Pancreas (tissue), 10 donors: ENCODE measurements at regions not wholly inside any gene's neighbourhood (a gene's known extent, or its start where the extent isn't known, plus 50 kb on each side); places are given as distances from the start of the nearest gene placed in this dataset.

Source experiments
- ATAC-seq, 4 donors: fragments of 200-7000 bp; cut with Tn5 transposase; one replicate each; pipeline versions ENCODE4 v1.8.0 to v1.9.1; 2020; ENCODE audit warnings: mild to moderate bottlenecking in 4 of 4, moderate library complexity in 4 of 4
- DNase-seq, 6 donors: peaks; one replicate each; pipeline ENCODE4 v3.0.0-alpha.2; 2020
- FAIRE-seq: peaks from 2 replicates; lab custom pipeline; 2012; peaks lifted over from hg19 to GRCh38; lab: Jason Lieb, UNC
- H3K27ac ChIP-seq, 4 donors: fragments of 200-600 bp; sonication (generic); 1 replicate in 3 of 4; 2 replicates in 1 of 4; pipeline versions ENCODE4 v1.5.0 to v1.8.0; 2020
- H3K27me3 ChIP-seq, 4 donors: fragments of 200-600 bp; one replicate each; pipeline ENCODE4 v1.8.0; 2021
- H3K36me3 ChIP-seq, 3 donors: fragments of 200-600 bp; sonication (generic) in 1 of 3; one replicate each; pipeline versions ENCODE4 v1.5.0 to v1.8.0; 2020 to 2021
- H3K4me1 ChIP-seq, 3 donors: fragments of 200-600 bp; one replicate each; pipeline ENCODE4 v1.8.0; 2021
- H3K4me3 ChIP-seq, 4 donors: fragments of 200-600 bp; sonication (generic) in 2 of 4; one replicate each; pipeline versions ENCODE4 v1.5.0 to v1.8.0; 2020 to 2021
- H3K9me3 ChIP-seq, 4 donors: fragments of 200-600 bp; one replicate each; pipeline ENCODE4 v1.8.0; 2021
- CTCF ChIP-seq, 4 donors: fragments of 200-600 bp; sonication (generic) in 3 of 4; IDR thresholded peaks; one replicate each; pipeline versions ENCODE4 v1.5.0 to v1.8.0; 2021; ENCODE audit warnings: antibody characterized with exemption in 4 of 4
- WGBS, 2 donors: extraction: QIAGEN DNeasy Blood & Tissue Kit; methylation state at CpG; one replicate each; pipeline ENCODE4 v1.1.7; 2013; 5-methylcytosine and 5-hydroxymethylcytosine counted together
- intact Hi-C, 3 donors: fragments of 100-400 bp; cut with DNase I; formaldehyde crosslinking; loops; one replicate each; pipeline versions ENCODE4 v1.11.1 to v1.14.2; 2022
- donor health status: healthy with polysubstance abuse.
- donor health status: DM: no; HTN: no; CAD: no; lungs with moderate emphysema.
- donor health status: DM: no; HTN: no; CAD: no.
- donor health status: control.
- donor health status: control.
- donor health status: Bipolar disorder and iron deficiency.
- donor health status: DM: yes; HTN: yes; CAD: no.
- donor health status: DM: no; HTN: no; CAD: no.
- donor health status: DM: no; HTN: no; CAD: no.
- donor health status: DM: yes; HTN: yes; CAD: no.

GRCh38 chr6:98633886-98634285, 200.5 kb upstream of the POU3F2 start:
- H3K4me1 ChIP-seq: no peaks in the 10 kb centered on the region
- intact Hi-C loops: no loop called here
- no peak overlapping the region for H3K27ac ChIP-seq
- no peaks in the 10 kb centered on the region for H3K27me3 ChIP-seq
- no peak for DNase-seq
- H3K9me3 ChIP-seq: no peaks in the 10 kb centered on the region
- H3K4me3 ChIP-seq: no peak overlapping the region
- TF ChIP-seq CTCF (IDR thresholded peaks at IDR 0.05): no peak
- no peaks in the 10 kb centered on the region for H3K36me3 ChIP-seq
- no peak for ATAC-seq
- no peak for FAIRE-seq

- Histone ChIP-seq H3K9me3 (no peaks in the 10 kb centered on the region), H3K27ac (no peak overlapping the region), H3K27me3 (no peaks in the 10 kb centered on the region), H3K4me3 (no peak overlapping the region), H3K4me1 (no peaks in the 10 kb centered on the region), H3K36me3 (no peaks in the 10 kb centered on the region)
- intact Hi-C loops: no loop called here
- FAIRE-seq (no peak), ATAC-seq (no peak), DNase-seq (no peak)
- WGBS, 2 donors: 36 to 53% methylated on average over 3 of the region's 3 CpGs
- TF ChIP-seq CTCF (IDR thresholded peaks at IDR 0.05): no peak
Measured at GRCh38 chr6:98634569-98634968, 199.8 kb upstream of the POU3F2 start.

- Histone ChIP-seq H3K27me3 (no peaks in the 10 kb centered on the region), H3K4me3 (no peak overlapping the region), H3K36me3 (no peaks in the 10 kb centered on the region), H3K9me3 (no peaks in the 10 kb centered on the region), H3K27ac (no peak overlapping the region), H3K4me1 (no peaks in the 10 kb centered on the region)
- intact Hi-C loops: no loop called here
- no peak for ATAC-seq
- 70 to 87% methylated on average over 2 of the region's 2 CpGs for WGBS, 2 donors
- DNase-seq: no peak
- FAIRE-seq: no peak
- no peak for TF ChIP-seq CTCF (IDR thresholded peaks at IDR 0.05)
Measured at GRCh38 chr6:98635191-98635590, 199.2 kb upstream of the POU3F2 start.

GRCh38 chr6:98636941-98637340, 197.4 kb upstream of the POU3F2 start:
- Histone ChIP-seq H3K9me3 (no peaks in the 10 kb centered on the region), H3K27ac (no peak overlapping the region), H3K4me1 (no peaks in the 10 kb centered on the region), H3K27me3 (no peaks in the 10 kb centered on the region), H3K4me3 (no peak overlapping the region), H3K36me3 (no peaks in the 10 kb centered on the region)
- WGBS, 2 donors: 8 to 14% methylated on average over 1 of the region's 1 CpG
- DNase-seq: no peak
- TF ChIP-seq CTCF (IDR thresholded peaks at IDR 0.05): no peak
- ATAC-seq: no peak
- FAIRE-seq: no peak
- intact Hi-C loops: no loop called here

- ATAC-seq (no peak), DNase-seq (no peak), FAIRE-seq (no peak)
- no peak overlapping the region for H3K4me3 ChIP-seq
- H3K9me3 ChIP-seq: no peaks in the 10 kb centered on the region
- no peak overlapping the region for H3K27ac ChIP-seq
- WGBS, 2 donors: 21 to 31% methylated on average over 5 of the region's 5 CpGs
- no peaks in the 10 kb centered on the region for H3K4me1 ChIP-seq
- TF ChIP-seq CTCF (IDR thresholded peaks at IDR 0.05): no peak
- H3K27me3 ChIP-seq: no peaks in the 10 kb centered on the region
- no peaks in the 10 kb centered on the region for H3K36me3 ChIP-seq
- intact Hi-C loops: no loop called here
Measured at GRCh38 chr6:98639089-98639635, 195.2 kb upstream of the POU3F2 start.
